ENCODE measurements at regions not wholly inside any gene's neighbourhood (a gene's known extent, or its start where the extent isn't known, plus 50 kb on each side); places are given as distances from the start of the nearest gene placed in this dataset.

DNA sequence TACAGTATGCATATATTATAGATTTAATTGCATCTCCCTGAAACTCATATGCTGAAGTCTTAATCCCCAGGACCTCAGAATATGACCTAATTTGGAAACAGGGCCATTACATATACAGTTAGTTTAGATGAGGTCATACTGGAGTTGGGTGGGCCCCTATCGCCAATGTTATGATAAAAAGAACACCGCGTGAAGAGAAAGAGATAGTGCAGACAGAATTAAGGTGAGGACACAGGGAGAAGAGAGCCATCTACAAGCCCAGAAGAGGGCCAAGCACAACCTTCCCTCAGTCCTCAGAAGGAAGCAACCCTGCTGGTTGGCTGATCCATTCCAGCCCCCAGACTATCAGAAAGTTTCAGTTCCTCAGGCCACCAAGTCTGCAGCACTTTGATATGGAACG lies 311.9 kb upstream of the RAB6C start:
- Histone ChIP-seq H3K27me3 (peaks cover 25% of the 10 kb centered on the region), H3K4me3 (no peak overlapping the region), H3K27ac (no peak overlapping the region), H3K9me3 (no peaks in the 10 kb centered on the region), H3K4me1 (no peaks in the 10 kb centered on the region), H3K36me3 (no peaks in the 10 kb centered on the region)
- no peak for TF ChIP-seq EP300 (IDR thresholded peaks at IDR 0.05)
- 64 to 91% methylated on average over 4 of the region's 4 CpGs for WGBS, 2 donors (ENCODE audit: low coverage in 1 of 2)
- ATAC-seq: no peak

DNA sequence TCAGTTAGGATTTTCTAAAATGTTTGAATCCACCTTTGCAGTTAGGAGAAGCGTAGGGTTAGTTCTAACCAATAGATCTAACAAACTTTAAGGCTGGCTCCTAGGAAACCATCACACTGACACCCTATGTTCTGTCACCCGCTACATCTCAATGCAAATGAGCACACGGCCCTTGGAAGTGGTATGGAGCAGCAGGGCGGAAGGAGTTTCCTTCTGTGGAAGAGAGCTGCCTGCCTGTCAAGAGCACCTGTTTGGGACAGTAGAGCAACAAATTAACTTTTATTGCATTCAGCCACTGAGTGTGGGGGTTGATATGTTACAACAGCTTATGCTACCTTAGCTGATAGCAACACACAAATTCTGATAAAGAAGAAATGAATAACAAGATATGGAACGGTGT lies 306.9 kb upstream of the RAB6C start:
- peaks cover 18% of the 10 kb centered on the region for H3K27me3 ChIP-seq
- no peak for ATAC-seq
- no peak overlapping the region for H3K4me3 ChIP-seq
- H3K9me3 ChIP-seq: no peaks in the 10 kb centered on the region
- H3K4me1 ChIP-seq: no peaks in the 10 kb centered on the region
- WGBS, 2 donors (ENCODE audit: low coverage in 1 of 2): 64 to 77% methylated on average over 3 to 4 of the region's 5 CpGs
- TF ChIP-seq POLR2AphosphoS5 (IDR thresholded peaks at IDR 0.05): no peak
- TF ChIP-seq, protein P1, sequence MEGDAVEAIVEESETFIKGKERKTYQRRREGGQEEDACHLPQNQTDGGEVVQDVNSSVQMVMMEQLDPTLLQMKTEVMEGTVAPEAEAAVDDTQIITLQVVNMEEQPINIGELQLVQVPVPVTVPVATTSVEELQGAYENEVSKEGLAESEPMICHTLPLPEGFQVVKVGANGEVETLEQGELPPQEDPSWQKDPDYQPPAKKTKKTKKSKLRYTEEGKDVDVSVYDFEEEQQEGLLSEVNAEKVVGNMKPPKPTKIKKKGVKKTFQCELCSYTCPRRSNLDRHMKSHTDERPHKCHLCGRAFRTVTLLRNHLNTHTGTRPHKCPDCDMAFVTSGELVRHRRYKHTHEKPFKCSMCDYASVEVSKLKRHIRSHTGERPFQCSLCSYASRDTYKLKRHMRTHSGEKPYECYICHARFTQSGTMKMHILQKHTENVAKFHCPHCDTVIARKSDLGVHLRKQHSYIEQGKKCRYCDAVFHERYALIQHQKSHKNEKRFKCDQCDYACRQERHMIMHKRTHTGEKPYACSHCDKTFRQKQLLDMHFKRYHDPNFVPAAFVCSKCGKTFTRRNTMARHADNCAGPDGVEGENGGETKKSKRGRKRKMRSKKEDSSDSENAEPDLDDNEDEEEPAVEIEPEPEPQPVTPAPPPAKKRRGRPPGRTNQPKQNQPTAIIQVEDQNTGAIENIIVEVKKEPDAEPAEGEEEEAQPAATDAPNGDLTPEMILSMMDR (IDR thresholded peaks at IDR 0.05): no peak
- no peak for TF ChIP-seq EP300 (IDR thresholded peaks at IDR 0.05)
- TF ChIP-seq POLR2A (IDR thresholded peaks at IDR 0.05): no peak
- no peak overlapping the region for H3K27ac ChIP-seq
- H3K36me3 ChIP-seq: no peaks in the 10 kb centered on the region

DNA sequence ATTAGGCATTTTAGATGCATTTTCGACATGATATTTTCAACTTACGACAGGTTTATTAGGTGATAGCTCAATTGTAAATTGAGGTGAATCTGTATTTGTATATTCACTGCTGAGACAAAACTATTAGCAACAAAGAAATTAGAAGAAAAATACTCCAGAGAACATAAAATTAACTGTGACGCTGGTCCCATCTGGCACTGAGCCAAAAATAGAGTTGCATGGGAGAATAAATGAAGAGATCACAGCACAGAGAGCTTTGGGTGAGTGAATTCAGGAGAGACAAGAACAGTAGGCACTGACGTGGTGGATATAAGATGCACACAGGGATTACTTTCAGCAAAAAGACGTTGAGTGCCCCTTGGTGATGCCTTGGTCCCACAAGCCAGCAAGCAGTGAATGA lies 306.2 kb upstream of the RAB6C start:
- 58 to 62% methylated on average over 5 of the region's 5 CpGs for WGBS, 2 donors (ENCODE audit: low coverage in 1 of 2)
- Histone ChIP-seq H3K27me3 (peaks cover 18% of the 10 kb centered on the region), H3K4me1 (no peaks in the 10 kb centered on the region), H3K4me3 (no peak overlapping the region), H3K9me3 (no peaks in the 10 kb centered on the region), H3K27ac (no peak overlapping the region), H3K36me3 (no peaks in the 10 kb centered on the region)
- no peak for ATAC-seq
- TF ChIP-seq EP300 (IDR thresholded peaks at IDR 0.05): no peak
- TF ChIP-seq, protein P1 (IDR thresholded peaks at IDR 0.05): no peak
- no peak for TF ChIP-seq POLR2A (IDR thresholded peaks at IDR 0.05)
- no peak for TF ChIP-seq POLR2AphosphoS5 (IDR thresholded peaks at IDR 0.05)

DNA sequence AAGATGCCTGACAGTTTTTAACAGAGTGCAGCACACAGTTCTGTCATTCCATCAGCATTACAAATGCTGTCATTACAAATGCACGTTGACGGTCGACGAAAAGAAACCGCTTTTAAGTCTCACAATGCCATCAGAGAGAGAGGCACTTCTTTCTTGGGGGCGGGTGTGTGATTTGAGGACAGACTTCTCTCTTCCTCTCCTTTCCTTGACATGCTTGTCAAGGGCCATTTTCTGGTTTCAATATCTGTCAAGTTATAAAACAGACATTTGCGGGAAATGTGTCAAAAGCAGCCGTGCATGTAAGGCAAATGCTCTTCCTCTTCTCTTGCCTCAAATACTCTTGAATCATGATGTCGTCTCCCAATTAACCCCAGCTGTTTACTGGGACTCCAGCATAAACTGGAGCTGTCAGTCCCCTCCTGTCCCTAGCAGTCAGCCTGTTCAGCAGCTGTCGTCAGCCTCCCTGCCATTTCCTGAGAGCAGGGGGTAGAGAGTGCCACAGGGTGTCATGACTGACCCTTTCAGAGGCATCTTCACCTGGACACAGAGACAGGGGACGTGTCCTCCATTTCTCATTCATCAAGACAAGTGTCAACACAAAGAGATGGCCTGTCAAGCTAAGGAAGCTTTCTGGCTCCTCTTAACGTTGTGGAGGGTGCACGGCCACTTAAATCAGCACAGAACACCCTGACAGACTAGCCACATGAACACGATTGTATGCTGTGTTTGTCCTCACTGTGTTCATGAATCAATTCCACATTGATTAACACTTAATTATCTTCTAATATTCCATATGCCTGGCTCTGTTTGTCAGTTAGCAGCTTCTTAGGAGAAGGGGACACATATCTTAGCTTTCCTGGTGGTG lies 305.4 kb upstream of the RAB6C start:
- no peak for ATAC-seq
- 39 to 53% methylated on average over 12 to 13 of the region's 14 CpGs for WGBS, 2 donors (ENCODE audit: low coverage in 1 of 2)
- no peak overlapping the region for H3K27ac ChIP-seq
- H3K4me3 ChIP-seq: no peak overlapping the region
- H3K36me3 ChIP-seq: no peaks in the 10 kb centered on the region
- no peaks in the 10 kb centered on the region for H3K4me1 ChIP-seq
- peaks cover 18% of the 10 kb centered on the region for H3K27me3 ChIP-seq
- TF ChIP-seq POLR2A (IDR thresholded peaks at IDR 0.05) (no peak), EP300 (IDR thresholded peaks at IDR 0.05) (no peak), POLR2AphosphoS5 (IDR thresholded peaks at IDR 0.05) (no peak)
- TF ChIP-seq, protein P1 (IDR thresholded peaks at IDR 0.05): no peak
- H3K9me3 ChIP-seq: no peaks in the 10 kb centered on the region

DNA sequence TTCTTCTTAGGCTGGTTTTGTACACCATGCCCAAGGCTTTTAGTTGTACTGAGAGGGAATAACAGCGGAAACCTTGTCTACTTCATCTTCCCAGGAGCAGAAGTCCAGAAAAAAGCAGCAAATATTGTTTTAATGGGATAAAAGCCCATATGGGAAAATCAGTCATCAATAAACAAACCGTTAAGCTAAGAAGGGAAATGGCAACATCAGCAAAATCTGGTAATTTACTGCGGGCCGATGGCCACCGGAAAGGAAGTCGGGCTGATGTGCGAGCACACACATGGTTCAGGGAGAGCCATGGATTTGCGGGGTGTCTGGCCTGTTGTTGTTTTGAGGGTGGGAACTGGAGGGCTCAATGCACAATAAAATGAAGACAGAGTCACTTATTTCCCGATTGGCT lies 300.7 kb upstream of the RAB6C start:
- H3K27me3 ChIP-seq: peaks cover 8% of the 10 kb centered on the region
- no peaks in the 10 kb centered on the region for H3K36me3 ChIP-seq
- WGBS, 2 donors (ENCODE audit: low coverage in 1 of 2): 82 to 83% methylated on average over 9 of the region's 9 CpGs
- no peak overlapping the region for H3K27ac ChIP-seq
- no peak overlapping the region for H3K4me3 ChIP-seq
- H3K4me1 ChIP-seq: no peaks in the 10 kb centered on the region
- no peak for TF ChIP-seq POLR2A (IDR thresholded peaks at IDR 0.05)
- no peak for TF ChIP-seq POLR2AphosphoS5 (IDR thresholded peaks at IDR 0.05)
- TF ChIP-seq, protein P1 (IDR thresholded peaks at IDR 0.05): no peak
- no peak for TF ChIP-seq EP300 (IDR thresholded peaks at IDR 0.05)
- no peak for ATAC-seq
- H3K9me3 ChIP-seq: no peaks in the 10 kb centered on the region

Measured in gastroesophageal sphincter (tissue), 4 donors.